Upper lobe of right lung (tissue), 1 donor: ENCODE measurements at regions not wholly inside any gene's neighbourhood (a gene's known extent, or its start where the extent isn't known, plus 50 kb on each side); places are given as distances from the start of the nearest gene placed in this dataset.
A peak's percentile ranks its signal among the peaks of the same experiment; 100 is the strongest.

ENCODE experiments used
- ATAC-seq: fragments of 200-7000 bp; cut with Tn5 transposase; one replicate; pipeline ENCODE4 v1.9.1; 2020; ENCODE audit warnings: mild to moderate bottlenecking, moderate library complexity
- DNase-seq: peaks from one replicate; pipeline ENCODE4 v3.0.0-alpha.2; 2020
- H3K27ac ChIP-seq: fragments of 200-600 bp; one replicate; pipeline ENCODE4 v1.8.0; 2022
- H3K27me3 ChIP-seq: fragments of 200-600 bp; one replicate; pipeline ENCODE4 v1.8.0; 2022; ENCODE audit warnings: mild to moderate bottlenecking
- H3K36me3 ChIP-seq: fragments of 200-600 bp; one replicate; pipeline ENCODE4 v1.8.0; 2022
- H3K4me1 ChIP-seq: fragments of 200-600 bp; one replicate; pipeline ENCODE4 v1.8.0; 2022
- H3K4me3 ChIP-seq: fragments of 200-600 bp; one replicate; pipeline ENCODE4 v1.8.0; 2022; ENCODE audit warnings: mild to moderate bottlenecking
- H3K9me3 ChIP-seq: fragments of 200-600 bp; one replicate; pipeline ENCODE4 v1.8.0; 2022
- intact Hi-C: fragments of 100-400 bp; cut with DNase I; formaldehyde crosslinking; loops from one replicate; pipeline ENCODE4 v1.11.0; 2022
- TF ChIP-seq, protein P1 (sequence below): fragments of 200-600 bp; IDR thresholded peaks from one replicate; pipeline ENCODE4 v1.8.0; 2022; ENCODE audit warnings: antibody characterized with exemption
- donor health status: DM: no; HTN: yes; CAD: no; lungs with severe emphysema.

DNA sequence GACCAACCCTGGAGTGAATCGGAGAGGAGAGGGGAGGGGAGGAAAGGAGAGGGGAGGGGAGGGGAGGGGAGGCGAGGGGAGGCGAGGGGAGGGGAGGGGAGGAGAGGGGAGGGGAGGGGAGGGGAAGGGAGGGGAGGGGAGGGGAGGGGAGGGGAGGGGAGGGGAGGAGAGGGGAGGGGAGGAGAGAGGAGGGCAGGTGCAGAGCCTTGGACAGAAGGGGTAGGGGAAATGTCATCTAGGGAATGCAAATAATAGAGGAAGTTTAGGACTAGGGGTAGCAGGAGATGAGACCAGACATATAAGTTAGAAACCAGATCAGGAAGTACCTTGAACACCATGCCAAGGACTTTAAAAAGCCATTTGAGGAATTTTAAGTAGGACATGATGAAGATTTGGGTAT is 119.8 kb downstream of the RBFOX3 start:
- no peaks in the 10 kb centered on the region for H3K36me3 ChIP-seq
- no peak overlapping the region for H3K4me3 ChIP-seq
- H3K27me3 ChIP-seq, result peaks cover 19% of the 10 kb centered on the region
- no peaks in the 10 kb centered on the region for H3K4me1 ChIP-seq
- TF ChIP-seq, protein P1, sequence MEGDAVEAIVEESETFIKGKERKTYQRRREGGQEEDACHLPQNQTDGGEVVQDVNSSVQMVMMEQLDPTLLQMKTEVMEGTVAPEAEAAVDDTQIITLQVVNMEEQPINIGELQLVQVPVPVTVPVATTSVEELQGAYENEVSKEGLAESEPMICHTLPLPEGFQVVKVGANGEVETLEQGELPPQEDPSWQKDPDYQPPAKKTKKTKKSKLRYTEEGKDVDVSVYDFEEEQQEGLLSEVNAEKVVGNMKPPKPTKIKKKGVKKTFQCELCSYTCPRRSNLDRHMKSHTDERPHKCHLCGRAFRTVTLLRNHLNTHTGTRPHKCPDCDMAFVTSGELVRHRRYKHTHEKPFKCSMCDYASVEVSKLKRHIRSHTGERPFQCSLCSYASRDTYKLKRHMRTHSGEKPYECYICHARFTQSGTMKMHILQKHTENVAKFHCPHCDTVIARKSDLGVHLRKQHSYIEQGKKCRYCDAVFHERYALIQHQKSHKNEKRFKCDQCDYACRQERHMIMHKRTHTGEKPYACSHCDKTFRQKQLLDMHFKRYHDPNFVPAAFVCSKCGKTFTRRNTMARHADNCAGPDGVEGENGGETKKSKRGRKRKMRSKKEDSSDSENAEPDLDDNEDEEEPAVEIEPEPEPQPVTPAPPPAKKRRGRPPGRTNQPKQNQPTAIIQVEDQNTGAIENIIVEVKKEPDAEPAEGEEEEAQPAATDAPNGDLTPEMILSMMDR, result no peak
- no peak overlapping the region for H3K27ac ChIP-seq
- no peak for DNase-seq
- intact Hi-C loops, result no loop called here
- H3K9me3 ChIP-seq, result no peaks in the 10 kb centered on the region
- no peak for ATAC-seq

DNA sequence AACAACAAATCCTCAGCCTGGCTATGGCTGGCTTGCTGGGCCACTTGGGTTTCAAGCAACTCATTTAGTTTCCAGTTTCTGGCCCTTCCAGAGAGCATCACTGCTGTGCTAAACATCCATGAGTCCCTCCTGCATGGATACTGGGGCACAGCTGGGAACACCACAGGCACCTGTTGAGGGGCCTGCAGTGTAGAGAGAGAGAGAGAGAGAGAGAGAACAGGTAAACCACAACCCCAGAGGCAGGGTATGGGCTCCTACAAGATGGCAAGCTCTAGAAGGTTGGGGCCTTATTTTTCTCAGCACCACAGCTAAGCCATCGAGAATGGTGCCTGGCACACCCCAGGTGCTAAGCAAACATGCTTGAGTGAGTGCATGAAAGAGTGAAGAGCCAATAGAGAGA is 120.3 kb downstream of the RBFOX3 start:
- Histone ChIP-seq H3K27ac (no peak overlapping the region), H3K36me3 (no peaks in the 10 kb centered on the region), H3K4me1 (no peaks in the 10 kb centered on the region), H3K4me3 (no peak overlapping the region), H3K9me3 (no peaks in the 10 kb centered on the region), H3K27me3 (peaks cover 23% of the 10 kb centered on the region)
- DNase-seq (no peak), ATAC-seq (peak; percentile 12)
- TF ChIP-seq, protein P1, result no peak
- intact Hi-C loops, result no loop called here

DNA sequence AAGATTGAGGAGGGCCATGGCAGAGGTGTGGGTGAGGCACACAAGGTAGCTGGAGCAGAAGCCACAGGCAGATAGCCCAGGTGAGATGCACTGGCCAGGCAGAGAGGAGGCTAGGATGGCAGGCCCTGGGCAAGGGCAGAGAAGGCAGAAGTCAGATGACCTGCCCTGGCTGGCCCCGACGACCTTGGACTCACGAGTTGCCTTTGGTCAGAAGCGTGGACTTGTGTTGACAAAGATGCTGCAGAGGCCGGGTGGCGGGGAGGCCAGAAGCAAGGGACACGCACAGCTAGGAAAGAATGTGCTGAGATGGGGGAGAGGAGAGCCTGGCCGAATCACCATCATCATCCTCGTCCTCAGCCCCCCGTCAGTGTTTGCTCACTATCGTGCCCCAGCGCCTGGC is 123.7 kb downstream of the RBFOX3 start:
- H3K27ac ChIP-seq, result no peak overlapping the region
- H3K4me3 ChIP-seq, result no peak overlapping the region
- no peaks in the 10 kb centered on the region for H3K4me1 ChIP-seq
- peaks cover 37% of the 10 kb centered on the region for H3K27me3 ChIP-seq
- no peaks in the 10 kb centered on the region for H3K36me3 ChIP-seq
- intact Hi-C loops, result no loop called here
- TF ChIP-seq, protein P1, result no peak
- H3K9me3 ChIP-seq, result no peaks in the 10 kb centered on the region
- ATAC-seq, result no peak
- DNase-seq, result no peak

DNA sequence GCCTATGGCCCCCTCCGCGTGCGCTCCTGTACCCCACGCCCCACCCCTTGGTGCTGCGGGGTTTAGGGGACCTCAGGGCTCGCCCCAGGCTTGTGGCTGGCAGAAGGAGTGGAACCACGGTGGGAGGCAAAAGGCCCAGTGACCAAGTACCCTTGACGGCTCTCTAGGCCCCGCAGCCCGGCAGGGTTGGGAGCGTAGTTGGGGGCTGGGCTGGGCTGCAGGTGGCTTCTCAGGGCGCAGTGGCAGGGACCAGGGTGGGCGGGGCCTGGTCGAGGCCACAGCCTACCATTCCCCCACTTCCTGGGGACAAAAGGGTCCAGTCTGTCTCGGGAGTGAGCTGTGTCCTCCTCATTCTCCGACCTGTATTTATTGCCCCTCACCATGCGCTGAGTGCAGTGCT is 124.9 kb downstream of the RBFOX3 start:
- Histone ChIP-seq H3K9me3 (no peaks in the 10 kb centered on the region), H3K4me3 (no peak overlapping the region), H3K4me1 (no peaks in the 10 kb centered on the region), H3K27me3 (peaks cover 41% of the 10 kb centered on the region), H3K27ac (no peak overlapping the region), H3K36me3 (no peaks in the 10 kb centered on the region)
- no peak for ATAC-seq
- DNase-seq, result no peak
- TF ChIP-seq, protein P1, result no peak
- intact Hi-C loops, result no loop called here

DNA sequence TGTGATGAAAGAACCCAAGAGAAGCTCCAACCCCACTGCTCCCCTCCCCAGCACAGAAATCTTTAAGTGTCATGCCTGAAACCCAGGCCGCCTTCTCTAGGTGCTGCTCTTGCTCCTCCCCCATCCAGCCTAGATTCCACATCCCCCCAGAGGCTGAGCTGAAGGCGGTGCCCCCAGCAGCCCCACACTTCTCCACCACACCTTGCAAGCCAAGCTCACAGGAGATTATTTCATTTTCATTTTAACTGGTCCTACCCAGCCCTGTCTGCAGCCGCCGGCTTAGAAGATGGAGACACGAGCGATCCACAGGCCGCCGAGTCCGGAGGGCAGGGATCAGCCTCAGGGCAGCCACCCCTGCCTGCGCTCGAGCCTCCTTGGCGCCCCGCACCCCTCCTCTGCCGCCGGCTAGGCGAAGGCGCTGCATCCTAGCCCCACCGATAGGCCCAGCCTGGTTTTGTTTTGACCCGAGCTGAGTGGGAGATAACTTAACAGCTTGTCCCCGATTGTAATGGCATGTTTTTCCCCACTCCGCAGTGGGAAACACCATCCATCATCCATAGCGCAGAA is 125.3 kb downstream of the RBFOX3 start:
- no peaks in the 10 kb centered on the region for H3K4me1 ChIP-seq
- peaks cover 46% of the 10 kb centered on the region for H3K27me3 ChIP-seq
- no peaks in the 10 kb centered on the region for H3K36me3 ChIP-seq
- intact Hi-C loops, result no loop called here
- no peaks in the 10 kb centered on the region for H3K9me3 ChIP-seq
- H3K27ac ChIP-seq, result no peak overlapping the region
- TF ChIP-seq, protein P1, result no peak
- no peak overlapping the region for H3K4me3 ChIP-seq
- DNase-seq (no peak), ATAC-seq (no peak)
